NCI-H1105 treated with DMSO at 0.1 percent for 48 hours (cell line): ENCODE measurements at regions not wholly inside any gene's neighbourhood (a gene's known extent, or its start where the extent isn't known, plus 50 kb on each side); places are given as distances from the start of the nearest gene placed in this dataset.

ENCODE experiments used
- DNase-seq: peaks from one replicate; lab custom pipeline; 2025; lab: John Stamatoyannopoulos, UW

DNA sequence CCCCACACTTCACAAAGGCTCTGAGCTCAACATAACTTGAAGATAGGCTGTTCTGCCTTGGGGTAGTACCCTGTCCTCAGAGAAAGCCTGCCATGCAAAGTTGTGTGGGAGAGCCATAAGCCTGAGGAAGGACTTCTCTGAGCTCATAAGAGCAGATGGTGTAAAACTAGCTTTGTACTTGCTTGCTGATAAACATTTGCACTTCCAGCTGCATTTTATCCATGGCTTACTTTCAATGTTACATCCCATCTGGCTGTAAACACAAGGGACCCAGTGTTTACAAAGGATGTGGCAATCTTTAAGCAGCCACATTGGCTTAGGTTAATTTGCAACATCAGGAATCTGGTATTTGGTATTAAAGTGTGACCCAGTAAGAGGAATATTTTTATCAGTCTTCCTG is 258.1 kb downstream of the IPO8 start:
- no peak for DNase-seq

DNA sequence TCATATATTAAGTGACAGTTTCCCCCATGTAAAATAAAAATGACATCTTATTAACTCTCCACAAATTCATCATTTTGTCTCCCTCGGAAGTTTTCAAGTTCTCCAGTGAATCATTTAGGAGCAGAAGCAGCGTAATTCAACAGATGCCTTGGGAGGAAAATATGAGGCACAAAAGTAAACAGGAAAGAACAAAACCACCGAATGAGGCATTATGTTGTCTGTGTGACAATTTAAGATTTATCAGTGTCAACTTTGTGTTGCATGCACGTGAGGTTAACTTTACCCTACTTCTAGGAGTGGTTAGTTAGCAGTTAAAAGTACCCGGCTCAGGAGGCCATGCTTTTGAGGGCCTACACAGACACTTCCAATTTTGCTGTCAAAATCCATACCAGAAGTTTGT is 258.6 kb downstream of the IPO8 start:
- no peak for DNase-seq

DNA sequence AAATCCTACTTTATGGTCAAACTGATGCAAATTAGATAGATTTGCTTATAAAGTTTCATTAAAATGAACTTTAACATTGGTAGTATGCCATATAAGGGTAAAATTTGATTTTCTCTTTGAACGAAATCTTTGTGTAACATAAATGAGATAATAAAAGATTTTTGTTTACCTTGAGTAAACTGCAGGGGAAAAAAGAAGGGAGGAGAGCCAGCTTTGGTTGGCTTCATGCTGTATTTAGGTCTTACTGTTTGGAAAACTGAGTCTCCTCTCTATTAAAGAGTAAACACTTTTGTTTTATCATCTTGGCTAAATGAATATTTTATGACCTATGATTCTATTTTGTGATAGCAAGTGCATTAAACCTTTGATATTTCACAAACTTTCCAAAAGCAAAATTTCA is 267.6 kb downstream of the IPO8 start:
- no peak for DNase-seq

DNA sequence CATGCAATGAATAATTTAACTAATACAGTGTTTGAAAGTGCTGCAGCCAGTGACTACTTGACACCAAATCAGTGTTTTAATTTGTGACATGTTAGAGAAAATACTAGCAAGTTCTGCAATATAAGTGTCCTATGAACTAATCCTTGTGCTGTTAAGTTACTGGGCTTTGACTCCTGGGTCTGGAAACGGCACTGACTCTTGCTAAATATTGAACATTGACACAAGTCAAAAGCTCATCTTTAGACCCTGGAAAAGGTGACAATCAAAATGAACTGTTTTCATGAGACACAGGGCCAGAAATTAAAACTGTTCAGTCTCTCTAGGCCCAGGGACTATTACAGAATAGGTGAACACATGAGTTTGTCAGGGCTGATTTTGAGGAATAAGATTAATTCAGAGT is 268.1 kb downstream of the IPO8 start:
- no peak for DNase-seq

DNA sequence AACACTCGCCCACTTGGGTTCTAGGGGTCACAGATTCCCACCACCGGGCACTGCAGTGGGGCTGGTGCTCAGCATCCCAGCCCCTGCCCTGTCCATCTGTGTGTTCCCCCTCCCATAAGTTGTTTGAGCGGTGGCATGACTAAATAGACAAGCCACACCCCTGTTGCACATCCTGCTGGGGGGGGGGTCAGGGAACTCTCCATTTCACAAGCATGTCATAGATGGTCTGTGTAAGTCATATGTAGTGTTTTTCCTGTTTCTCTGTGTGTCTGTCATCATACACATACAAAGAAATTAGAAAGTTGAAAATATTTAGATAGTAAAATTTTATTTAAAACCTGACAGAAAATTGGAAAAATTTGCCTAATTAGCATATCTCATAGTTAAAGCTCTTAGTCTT is 270.2 kb downstream of the IPO8 start:
- no peak for DNase-seq

DNA sequence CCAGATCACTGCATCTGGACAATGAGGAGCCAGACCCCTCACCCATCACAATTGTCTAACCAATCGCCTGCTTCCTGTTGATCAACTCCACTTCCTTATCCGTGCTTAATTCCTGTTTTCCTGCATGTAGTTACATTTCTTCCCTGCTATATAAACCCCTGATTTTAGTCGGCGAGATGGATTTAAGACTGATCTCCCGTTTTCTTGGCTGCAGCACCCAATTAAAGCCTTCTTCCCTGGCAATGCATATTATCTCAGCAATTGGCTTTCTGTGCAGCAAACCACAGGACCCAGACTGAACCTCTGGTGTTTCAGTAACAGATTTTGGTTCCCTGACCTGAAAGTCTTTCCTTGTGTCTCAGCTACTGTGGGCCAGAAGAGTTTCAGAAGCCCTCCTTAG is 272.3 kb downstream of the IPO8 start:
- no peak for DNase-seq

DNA sequence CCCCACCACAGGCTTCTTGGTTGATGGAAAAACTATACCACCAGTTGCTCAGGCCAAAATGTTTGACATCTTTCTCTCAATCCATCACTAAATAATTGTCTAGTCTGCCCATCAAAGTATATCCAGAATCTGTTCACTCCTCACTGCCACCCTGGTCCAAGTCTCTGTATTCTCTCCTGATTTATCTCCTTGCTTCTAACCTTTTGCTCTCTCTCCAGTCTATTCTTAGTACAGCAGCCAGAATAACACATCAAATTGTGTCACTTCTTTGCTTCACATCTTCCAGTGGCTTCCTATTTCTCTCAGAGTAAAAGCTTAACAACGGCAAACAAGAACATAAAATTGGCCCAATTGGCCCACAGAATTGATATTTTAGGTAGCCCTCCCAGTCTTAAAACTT is 272.8 kb downstream of the IPO8 start:
- no peak for DNase-seq

DNA sequence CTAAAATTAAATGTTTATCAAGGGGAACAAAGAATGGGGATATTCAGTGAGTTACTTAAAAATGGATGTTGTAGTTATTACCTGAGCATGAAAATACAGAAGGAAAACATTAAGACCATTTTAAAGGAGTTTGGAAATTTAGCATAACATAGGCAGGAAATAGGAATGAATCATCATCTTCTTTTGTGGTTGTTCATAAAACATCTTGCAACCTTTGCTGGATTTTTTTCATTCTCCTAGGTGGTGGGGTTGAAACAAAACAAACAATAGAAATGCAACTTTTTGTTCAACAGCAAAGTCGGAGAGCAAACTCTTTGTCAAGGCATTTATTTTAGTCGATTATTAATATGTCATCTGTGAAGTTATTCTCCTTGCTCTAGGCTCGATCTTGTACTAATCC is 275.1 kb downstream of the IPO8 start:
- no peak for DNase-seq

DNA sequence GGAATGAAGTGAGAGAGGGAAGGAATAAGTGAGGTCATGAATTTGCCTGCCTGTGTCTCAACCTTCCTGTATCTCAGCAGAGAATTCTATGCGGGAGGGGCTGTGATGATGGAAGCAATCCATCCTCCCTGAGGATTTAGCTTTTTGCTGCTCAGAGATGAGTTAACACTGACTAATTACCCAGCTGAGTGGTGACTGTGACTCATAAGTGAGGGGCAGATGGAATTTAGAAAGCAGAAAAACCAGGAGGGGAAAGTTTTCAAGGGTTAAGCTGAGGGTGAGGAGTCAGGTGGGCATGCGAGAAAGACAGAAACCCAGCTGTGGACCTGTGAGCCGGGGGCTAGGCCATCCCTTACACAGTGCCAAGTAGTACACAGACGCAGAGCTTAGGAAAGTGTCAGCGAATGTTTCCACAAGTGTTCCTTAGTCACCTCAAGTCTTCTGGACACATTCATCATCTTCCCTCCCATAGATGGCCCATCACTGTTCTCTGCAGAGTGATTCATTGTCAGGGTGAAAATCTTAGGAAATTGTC is 277.9 kb downstream of the IPO8 start:
- DNase-seq, result no peak

DNA sequence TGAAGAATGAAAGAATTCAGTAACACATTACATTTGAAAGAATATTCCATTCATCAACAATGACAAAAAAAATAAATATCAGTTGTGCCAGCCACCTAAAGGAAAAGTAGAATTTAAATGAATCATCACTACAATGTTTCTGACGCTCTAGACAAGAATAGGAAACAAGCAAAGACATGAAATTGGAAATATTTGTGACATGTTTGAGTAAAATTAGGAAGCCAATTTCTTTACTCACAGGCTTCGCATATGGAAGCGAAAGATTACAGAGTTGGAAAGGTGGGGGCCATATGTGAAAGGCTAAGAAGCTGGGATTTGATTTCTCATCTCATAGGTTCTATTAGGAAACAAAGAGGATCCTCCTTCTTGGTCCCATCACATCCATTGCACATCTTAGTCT is 279.0 kb downstream of the IPO8 start:
- DNase-seq, result no peak

DNA sequence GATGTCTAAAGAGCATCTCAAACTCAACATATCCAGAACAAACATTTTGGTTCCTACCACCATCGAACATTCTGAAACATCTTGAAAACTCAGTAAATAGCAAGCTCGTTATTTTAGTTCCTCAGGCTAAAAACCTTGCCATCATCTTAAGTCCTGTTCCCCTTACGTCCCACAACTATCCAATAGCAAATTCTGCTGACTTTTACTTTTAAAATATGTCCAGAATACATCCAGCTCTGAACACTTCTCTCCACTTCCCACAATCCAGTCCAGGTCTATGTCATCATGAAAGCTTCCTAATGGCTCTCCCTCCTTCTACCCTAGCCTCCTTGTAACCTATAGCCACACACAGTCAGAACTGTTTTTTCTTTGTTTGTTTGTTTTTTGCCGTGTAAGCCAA is 279.9 kb downstream of the IPO8 start:
- no peak for DNase-seq

DNA sequence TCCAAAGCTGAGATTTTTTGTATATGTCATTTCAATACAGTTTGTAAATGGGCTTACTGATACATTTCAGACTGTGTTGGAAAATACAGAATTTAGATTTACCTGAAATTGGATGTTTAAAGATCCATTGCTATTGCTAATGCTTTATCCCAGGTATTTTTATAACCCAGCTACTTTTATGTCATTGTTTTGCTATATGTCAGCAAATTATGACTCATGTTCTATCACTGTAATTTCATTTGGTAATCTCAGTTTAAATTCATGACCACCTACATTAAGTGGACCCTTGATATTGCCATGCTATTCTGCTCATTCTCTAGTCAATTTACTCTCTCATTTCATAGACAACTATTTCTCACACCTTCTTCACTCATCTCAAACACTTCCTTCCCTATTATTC is 281.2 kb downstream of the IPO8 start:
- DNase-seq, result no peak

DNA sequence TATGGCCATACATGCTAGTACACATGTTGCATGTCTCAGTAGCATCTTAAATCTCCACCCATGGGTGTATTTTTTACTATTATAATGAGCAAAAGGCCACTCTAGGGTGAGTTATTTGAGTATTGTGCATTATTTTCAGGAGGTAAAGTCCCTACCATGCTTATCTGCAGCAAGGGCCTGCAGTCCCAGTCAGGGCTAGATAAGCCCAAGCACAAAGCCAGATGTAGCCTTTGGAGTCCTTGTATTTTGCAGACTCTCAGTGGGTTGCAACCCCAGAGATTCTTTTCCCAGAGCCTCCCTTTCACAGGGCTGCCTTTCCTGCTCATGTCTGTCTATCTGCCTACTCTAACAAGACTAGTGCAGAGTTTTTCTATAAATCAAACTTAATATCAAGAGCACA is 295.3 kb downstream of the IPO8 start:
- no peak for DNase-seq

DNA sequence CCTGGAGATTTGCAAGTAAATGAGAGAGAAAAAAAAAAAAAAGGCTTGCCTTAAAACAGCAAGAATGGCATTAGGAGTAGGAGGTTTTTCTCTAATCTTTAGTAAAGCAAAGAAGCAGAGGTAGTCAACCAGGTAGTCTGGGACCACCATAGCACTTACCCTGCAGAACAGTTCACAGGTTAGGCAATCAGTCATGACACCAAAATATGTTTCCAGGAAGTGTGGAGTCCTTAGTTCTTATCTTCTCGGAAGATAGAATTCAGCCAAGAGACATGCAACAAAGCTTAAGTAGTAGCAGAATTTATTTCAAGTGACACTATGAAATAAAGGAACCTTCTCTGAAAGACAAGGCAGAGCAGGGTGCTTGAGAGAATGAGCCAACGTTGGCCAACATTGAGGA is 295.8 kb downstream of the IPO8 start:
- DNase-seq, result no peak

DNA sequence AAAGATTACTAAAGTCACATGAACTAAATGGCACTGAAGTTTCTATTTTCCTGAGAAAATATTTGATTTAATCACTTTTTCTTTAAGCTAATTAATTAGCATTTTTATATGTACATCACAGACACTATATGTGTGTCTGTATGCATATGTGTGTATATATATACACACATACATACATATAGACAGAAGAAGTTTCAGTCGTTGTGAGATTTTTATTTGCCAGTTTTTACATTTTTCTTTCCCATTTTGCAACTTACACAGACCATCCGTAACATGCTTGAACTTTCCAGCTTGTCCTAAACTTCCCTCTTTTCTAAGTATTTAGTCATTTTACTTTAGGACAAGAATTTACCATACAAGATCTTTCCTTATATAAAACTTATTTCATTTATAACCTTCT is 299.1 kb downstream of the IPO8 start:
- DNase-seq, result no peak

DNA sequence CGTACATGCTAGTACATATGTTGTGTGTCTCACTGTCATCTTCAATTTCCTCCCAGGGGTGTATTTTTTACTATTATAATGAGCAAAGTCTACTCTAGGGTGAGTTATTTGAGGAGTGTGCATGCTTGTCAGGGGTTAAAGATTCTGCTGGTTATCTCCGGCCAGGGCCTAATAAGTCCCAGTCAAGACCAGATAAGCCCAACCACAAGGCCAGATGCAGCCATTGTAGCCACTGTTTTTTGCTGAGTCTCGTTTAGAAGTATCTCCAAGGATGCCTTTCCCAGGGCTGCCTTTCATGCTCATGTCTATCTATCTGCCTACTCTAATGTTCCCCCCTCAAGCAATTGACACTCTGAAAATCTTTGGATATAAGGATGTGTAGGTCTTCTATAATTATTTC is 300.5 kb downstream of the IPO8 start:
- DNase-seq, result no peak

DNA sequence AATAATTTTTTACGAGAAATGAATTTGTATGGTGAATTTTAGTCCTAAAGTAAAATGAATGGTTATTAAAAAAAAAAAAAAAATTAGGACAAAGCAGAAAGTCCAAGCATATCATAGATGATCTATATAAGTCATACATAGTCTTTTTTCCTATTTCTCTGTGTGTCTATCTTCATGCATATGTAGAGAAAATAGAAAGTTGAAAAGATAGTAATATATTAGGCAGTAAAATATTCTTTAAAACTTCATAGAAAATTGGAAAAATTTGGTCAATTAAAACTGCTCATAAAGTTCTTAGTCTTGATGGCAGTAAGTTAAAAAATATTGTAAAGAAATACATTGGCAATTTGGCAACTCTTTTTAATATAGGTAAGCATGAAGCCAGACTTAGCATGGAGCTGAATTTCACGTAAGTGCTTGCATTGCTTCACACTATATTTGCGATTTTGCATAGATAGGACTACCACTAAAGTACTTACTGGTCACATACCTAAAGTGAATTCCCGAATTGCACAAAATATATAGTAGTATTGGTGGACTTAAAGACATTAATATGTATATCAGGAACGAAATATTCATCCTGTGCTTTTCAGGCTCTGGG is 303.8 kb downstream of the IPO8 start:
- DNase-seq, result no peak

DNA sequence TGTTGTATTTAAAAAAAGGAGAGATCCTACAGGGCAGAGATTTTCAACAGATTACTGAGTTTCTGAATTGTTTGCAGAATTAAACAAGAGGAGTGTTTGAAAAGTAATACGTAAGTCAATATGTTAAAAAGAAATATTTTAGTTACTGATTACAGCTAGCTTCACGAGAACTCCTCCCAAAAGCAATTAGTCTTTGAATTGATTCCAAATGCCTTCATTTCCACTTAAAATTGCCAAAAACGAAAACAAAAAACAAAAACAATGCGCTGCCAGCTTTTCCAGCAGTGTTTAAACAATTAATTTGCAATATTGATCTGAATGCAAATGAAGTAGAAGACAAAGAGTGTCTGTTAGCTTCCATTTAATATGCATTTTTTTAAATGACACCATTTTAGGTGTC is 310.0 kb downstream of the IPO8 start:
- no peak for DNase-seq

DNA sequence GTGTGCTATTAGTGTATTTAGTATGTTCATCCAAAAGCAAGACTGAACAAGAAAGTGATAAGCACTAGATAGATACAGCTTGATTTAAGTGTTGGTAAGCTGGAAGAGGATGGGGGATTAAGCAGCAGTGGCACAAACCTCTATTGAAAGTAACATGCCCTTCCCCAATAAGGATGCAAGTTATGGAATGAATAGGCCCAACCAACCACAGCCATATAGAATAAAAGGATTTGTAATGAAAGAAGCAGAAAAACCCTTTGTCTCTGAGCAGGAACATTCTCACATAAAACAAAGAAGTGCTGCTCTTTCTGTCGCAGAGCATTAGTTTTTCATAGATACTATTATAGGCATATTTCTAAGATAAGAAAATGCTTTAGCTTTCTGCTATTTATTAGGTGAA is 310.7 kb downstream of the IPO8 start:
- no peak for DNase-seq

DNA sequence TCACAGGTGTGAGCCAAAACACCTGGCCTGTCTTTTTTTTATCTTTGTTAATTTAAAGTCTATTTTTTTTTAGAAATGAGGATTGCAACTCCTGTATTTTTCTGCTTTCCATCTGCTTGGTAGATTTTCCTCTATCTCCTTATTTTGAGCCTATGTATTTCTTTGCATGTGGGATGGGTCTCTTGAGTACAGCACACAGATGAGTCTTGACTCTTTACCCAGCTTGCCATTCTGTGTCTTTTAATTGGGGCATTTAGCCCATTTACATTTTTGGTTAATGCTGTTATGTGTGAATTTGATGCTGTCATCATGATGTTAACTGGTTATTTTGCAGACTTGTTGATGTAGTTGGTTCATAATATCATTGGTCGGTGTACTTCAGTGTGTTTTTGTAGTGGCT is 317.4 kb downstream of the IPO8 start:
- no peak for DNase-seq

DNA sequence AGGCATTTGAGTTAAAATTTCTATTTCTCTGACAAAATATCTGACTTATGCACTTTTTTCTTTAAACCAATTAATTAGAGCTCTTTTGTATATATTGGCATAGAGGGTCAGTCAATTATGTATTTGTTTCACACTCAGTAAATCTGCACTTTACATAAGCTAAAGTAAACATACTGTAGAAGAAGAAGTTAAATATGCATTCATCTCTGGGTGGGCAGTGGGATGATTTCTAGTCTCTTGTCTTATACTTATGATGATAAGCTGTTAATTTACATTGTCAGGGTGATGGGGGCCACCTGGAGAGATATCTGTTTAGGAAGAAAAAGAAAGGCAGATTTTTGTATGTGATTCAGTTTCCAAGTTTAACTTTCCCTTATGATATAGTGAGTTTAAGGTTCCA is 330.8 kb downstream of the IPO8 start:
- DNase-seq, result no peak

DNA sequence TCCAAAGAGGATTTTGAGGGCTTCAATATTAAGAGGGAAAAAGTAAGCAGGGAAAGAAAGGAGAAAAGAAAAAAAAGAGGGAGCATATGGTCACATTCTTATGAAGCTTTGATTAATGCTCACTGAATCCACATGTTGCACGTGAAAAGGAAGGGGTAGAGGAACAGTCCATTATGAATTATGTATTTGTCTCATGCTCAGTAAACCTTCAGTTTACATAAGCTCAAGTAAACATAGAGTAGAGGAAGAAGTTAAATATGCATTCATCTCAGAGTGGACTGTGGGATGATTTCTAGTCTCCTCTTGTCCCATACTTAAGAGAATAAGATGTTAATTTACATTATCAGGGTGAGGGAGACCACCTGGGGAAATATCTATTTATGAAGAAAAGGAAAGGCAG is 334.5 kb downstream of the IPO8 start:
- DNase-seq, result no peak

DNA sequence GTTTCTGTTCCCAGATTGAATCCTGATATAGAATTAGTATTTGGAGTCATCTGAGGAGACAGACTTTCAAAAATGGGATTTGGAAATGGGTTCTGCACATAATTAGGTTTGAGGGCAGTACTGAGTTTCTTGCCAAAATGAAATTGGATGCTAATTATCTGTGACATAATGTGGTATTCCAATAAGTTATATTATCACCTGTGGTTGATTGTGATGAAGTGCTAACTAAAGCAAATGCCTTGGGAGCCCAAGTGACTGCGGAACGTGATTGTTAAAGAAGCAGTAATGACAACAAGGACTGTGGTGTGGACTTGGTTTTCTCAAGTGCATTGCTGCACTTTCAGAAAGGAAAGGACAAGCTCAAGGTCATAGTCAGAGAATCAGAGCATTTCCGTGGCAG is 337.0 kb downstream of the IPO8 start:
- DNase-seq, result peak; percentile 11

DNA sequence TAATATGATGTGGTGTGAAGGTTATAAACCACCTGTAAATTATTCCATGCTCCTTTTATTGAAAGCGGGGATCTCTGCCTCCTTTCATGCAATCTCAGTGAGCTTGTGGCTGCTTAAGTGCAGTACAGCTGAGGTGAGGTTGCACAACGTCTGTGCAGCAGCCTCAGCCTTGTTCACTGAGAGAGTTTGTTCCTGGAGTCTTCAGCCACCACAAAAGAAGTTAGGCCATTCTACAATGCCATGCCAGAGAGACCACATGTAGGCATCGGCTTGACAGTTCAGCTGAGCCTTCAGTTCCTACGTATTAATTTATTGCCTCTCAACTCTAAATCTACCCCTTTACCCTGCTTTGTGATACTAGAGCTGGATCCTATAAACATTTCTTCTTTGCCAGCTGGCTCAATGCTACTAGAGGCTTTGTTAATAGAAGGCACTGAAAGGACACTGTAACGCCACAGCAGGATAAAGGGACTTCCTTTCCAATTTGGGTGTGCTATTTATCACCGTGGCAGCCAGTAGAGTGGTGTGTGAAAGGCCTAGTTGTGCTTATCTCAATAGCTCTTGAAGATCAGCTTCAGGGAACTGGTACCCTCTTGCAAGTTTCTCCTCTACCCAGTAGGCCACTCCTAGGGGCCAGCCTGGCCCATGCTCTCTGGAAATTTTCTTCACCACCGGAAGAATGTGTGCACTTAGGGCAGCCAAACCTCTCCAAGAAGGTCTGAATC is 337.7 kb downstream of the IPO8 start:
- DNase-seq, result no peak
